Activated gamma-delta T cell treated with Interleukin-2 at 50 U/mL for 16 hours (primary cell): ENCODE measurements at regions not wholly inside any gene's neighbourhood (a gene's known extent, or its start where the extent isn't known, plus 50 kb on each side); places are given as distances from the start of the nearest gene placed in this dataset.

Source experiments
- DNase-seq: peaks from one replicate; pipeline ENCODE4 v3.0.0-alpha.2; 2020

GRCh38 chr10:47193666-47194065 is 106.3 kb upstream of the GDF10 start:
- no peak for DNase-seq

GRCh38 chr10:47195274-47195885 is 104.6 kb upstream of the GDF10 start:
- no peak for DNase-seq

DNA sequence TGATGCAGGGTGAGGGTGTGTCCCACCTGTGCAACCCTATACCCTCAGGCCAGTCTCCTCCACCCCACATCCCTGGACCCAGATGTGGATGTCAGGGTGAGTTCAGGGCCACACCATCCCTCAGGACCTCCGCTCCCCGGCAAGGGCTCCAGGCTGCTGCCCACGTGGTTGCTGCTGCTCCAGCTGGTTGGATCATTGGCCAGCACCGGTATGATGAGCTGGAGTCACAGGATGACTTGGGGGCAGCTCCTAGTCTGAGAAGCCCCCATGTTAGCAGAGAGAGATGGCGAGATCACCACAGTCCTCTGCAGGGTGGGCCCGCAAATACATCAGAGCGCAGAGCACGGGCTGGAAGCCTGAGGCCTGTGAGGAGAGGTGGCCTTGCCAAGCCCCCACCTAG is 103.3 kb upstream of the GDF10 start:
- DNase-seq, result no peak

GRCh38 chr10:47198221-47198620 is 101.8 kb upstream of the GDF10 start:
- no peak for DNase-seq

GRCh38 chr10:47205192-47205591 is 94.8 kb upstream of the GDF10 start:
- DNase-seq, result no peak

GRCh38 chr10:47206449-47207280 is 93.3 kb upstream of the GDF10 start:
- no peak for DNase-seq

DNA sequence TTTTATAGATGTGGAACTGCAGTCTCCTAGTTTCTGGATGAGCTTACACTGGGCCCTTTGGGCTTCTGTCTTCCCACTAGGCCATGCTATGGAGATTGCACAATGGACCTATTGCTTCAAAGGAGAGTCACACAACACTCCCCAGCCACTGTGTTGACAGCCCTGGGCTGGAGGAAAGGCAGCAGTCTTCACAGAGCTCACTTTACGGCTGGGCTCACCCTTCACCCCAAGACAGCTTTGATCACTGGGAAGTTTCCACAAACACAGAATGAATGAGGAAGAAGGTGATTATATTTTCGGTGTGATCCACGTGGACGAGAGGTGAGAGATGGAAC is 92.7 kb upstream of the GDF10 start:
- no peak for DNase-seq

DNA sequence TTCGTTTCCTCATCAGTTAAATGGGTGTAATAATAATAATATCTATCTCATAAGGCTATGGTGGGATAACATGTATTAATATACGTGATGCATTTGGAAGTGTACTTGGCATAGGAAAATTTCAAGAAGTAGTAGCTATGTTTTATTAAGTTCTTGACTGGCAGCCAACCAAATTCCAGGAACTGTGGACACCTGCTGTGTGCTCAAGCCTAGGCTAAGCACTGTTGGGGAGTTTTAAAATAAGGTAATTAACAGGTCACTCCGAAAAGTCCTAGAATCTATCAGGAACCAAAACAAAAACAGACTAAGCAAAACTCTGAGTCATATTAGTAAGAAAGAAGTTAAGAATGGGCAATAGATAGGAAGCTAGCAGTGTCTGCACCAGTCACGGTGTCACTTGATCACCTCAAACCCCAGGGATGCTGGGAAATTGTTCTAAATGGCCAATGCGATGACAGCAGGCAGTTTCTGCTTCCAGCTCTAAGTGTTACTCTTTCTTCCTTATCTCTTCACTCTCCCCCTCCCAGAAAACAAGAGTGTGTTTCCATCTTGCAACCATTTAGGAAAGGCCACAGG is 92.0 kb upstream of the GDF10 start:
- DNase-seq, result no peak

DNA sequence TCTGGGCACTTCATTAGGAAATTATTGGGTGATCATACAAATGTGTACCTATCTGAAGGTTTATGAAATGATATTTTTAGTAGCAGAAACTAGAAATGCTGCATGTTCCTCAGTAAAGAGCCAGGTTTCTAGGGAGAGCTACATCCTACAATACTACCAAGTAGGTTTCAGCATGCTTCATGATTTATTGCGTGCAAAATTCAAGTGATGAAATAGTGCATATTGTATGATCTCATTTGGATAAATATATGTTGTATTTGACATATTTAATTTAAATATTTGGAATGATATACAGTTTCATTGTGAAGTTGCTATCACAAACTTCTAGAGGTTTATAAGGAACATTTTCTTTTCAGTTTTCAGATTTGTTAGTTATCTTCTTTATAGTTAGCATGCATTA is 90.5 kb upstream of the GDF10 start:
- DNase-seq, result no peak

DNA sequence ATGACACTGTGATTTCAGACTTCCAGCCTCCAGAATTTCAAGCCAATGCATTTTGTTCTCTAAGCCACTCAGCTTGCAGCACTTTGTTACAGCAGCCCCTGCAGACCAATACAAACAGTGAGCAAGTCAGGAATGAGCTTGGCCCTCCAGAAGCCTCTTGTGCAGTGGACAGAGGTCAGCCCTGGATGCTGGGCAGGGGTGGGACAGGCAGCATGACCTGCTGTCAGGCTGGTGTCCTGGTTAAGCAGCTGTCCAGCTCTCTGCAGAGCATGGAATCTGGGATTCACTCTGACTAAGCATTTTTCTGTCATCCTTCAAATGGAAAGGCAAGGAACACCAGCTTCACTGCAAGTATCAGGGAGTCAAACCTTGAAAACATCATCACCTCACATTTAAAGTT is 85.5 kb upstream of the GDF10 start:
- DNase-seq, result no peak

- no peak for DNase-seq
These were observed 82.9 kb upstream of the GDF10 start for GRCh38 chr10:47217113-47217512.

DNA sequence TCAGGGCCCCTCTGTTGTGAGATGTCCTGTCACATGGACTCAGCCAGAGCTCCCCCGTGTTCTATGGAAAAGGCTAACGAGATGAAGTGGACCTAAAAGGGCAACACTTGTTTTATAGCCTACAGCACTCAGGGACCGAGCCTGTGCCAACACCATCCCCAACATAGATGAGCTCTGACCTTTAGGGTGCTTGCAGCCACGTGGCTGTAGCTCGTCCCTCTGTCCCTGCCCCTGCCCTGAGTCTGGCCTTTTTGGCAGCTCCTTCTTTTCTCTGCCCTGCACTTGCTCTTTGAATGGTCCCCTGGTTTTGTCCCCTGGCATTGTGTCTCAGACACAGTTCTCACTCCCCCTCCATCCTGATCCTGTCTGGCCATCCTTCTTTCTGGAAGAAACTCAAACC is 81.2 kb upstream of the GDF10 start:
- DNase-seq, result no peak

GRCh38 chr10:47222461-47222860 is 77.5 kb upstream of the GDF10 start:
- DNase-seq, result no peak

- no peak for DNase-seq
These were observed 76.8 kb upstream of the GDF10 start for GRCh38 chr10:47223236-47223635.

DNA sequence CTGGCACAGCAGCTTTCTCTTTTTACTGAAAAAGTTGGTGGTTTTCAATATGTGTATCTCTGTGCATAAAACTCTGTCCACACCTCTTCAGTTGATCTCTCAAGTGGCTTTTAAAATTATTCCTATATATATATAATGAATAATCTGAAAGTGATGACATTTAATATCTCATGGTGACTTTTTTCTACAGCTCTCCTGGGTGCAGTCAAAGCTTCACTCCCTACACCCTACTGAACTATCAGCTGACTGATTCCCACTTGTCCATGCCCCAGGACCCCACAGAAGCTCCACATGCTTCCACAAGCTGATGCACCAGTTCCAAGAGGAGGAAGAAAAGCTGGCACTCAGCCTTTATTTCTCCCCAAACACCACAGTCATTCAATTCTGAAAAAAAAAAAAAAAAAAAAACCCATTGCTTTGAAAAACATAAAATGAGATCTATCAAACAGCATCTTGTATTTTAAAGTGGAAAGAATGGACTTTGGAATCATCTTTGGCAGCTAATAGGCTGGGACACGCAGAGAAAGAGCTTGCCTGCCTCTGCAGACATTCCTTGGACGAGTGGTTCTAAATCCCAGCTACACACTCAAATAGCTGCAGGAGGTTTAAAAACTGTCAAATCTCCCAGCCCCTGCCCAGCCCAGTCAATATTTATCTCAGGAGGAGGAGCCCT is 75.3 kb upstream of the GDF10 start:
- no peak for DNase-seq

DNA sequence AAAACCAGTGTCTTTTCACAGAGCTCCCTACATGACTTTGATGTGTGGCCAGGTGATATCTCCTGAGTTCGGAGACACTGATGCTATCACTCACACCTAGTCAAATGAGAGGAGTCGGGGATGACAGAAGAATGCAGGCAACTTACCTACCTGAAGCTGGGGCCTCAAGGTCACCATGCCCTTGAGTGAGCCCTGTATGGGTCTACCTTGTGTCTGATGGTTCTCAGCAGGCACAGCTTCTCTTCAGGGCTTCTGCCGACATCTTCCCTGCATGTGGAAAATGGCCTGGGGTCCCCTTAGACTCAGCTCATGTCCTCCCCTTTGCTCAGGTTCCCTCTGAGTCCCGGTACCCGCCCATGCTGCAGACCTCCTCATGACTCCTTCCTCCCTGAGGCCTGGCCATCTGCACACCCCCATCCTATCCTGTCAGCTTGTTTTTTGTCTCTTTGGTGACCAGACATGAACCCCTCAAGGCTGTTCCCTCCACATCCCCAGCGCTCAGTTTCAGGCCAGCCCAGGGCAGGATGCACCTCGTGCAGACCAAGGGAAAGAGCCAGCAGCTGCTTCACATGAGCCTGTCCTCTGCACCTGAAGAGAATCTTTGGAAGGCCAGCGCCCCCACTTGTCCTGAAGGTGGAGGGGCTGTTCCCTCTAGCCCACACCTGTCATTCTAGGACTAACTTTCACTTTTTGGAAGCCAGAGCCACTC is 74.6 kb upstream of the GDF10 start:
- DNase-seq, result no peak

GRCh38 chr10:47225928-47226645 is 73.9 kb upstream of the GDF10 start:
- DNase-seq, result no peak

DNA sequence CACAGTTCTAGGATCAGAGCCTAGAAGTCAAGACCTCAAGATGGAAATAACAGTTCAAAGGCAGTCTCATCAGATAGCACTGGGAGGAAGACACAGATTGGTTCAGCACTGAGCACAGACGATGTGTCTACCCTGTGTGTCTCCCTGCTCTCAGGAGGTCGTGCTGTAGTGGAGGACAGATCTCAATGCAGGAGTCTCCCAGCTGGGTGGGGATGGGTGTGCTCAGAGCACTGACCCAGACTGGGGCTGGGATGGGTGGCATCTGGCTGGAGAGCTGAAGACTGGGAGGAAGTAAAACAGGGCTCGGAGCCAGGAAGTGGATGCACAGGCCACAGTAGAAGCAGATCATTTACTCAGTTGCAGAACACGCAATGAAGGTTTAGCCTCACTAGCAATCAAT is 69.5 kb upstream of the GDF10 start:
- DNase-seq, result no peak

- no peak for DNase-seq
These were observed 69.0 kb upstream of the GDF10 start for GRCh38 chr10:47230957-47231356.

DNA sequence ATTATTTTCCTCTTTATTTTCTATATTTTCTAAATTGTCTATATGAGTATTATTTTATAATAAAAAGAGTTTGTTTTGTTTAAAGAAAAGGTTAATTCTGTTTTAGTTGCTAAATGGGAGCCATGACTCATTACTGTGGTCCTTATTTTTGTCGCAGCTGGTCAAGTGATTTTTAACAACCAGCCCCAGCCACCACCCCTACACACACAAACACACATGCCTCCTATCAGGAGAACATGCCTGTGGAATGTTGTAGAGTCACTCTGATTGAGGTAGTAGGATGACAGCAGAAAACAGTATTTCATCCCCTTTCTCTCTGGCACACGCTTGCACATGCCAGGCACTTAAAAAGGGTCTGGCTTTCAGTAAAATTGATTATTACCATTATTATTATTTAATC is 68.6 kb upstream of the GDF10 start:
- DNase-seq, result no peak

GRCh38 chr10:47233631-47234030 is 66.4 kb upstream of the GDF10 start:
- no peak for DNase-seq

DNA sequence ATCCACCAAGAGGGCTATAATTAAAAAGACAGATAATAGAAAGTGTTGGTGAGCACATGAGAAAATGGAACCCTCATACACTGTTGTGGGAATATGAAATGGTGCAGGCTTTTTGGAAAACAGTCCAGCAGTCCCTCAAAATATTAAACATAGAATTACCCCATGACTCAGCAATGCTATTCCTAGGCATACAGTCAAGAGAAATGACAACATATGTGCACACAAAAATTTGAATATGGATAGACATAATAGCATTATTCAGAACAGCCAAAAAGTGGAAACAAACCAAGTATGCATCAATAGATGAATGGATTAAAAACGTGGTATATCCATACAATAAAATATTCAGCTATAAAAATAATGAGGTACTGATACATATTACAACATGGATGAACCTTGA is 64.5 kb upstream of the GDF10 start:
- DNase-seq, result no peak
